Neutrophil (primary cell): ENCODE measurements at regions not wholly inside any gene's neighbourhood (a gene's known extent, or its start where the extent isn't known, plus 50 kb on each side); places are given as distances from the start of the nearest gene placed in this dataset.
"Not testable (repeated sequence)": the region's sequence is repeated elsewhere in the genome, so short reads cannot be mapped to it uniquely, and the experiment has no call there.

ENCODE experiments used
- H3K27ac ChIP-seq: fragments of 200-600 bp; sonication (generic); 2 replicates; pipeline ENCODE4 v1.5.1; 2016; ENCODE audit warnings: mild to moderate bottlenecking, moderate library complexity
- H3K27me3 ChIP-seq: fragments of 200-600 bp; sonication (generic); 2 replicates; pipeline ENCODE4 v1.6.0; 2016; ENCODE audit warnings: mild to moderate bottlenecking
- H3K36me3 ChIP-seq: fragments of 200-600 bp; sonication (generic); 2 replicates; pipeline ENCODE4 v1.5.1; 2017
- H3K4me1 ChIP-seq, 2 experiments: fragments of 200-600 bp in 1 of 2; sonication (generic) in 1 of 2; 1 replicate in 1 of 2; 2 replicates in 1 of 2; pipeline versions ENCODE4 v1.5.1 to v1.6.1; 2013 to 2016; ENCODE audit warnings: low read depth in 1 of 2, low read length in 1 of 2, mild to moderate bottlenecking in 1 of 2, moderate library complexity in 1 of 2; ENCODE audit not compliant: control insufficient read depth in 1 of 2, insufficient read depth in 1 of 2
- H3K4me3 ChIP-seq, 2 experiments: fragments of 200-600 bp in 1 of 2; sonication (generic) in 1 of 2; 1 replicate in 1 of 2; 2 replicates in 1 of 2; pipeline ENCODE4 v1.5.1; 2013 to 2016; ENCODE audit warnings: low read depth in 1 of 2, low read length in 1 of 2, mild to moderate bottlenecking in 1 of 2, moderate library complexity in 1 of 2
- H3K9me3 ChIP-seq: fragments of 200-600 bp; sonication (generic); 2 replicates; pipeline ENCODE4 v1.5.1; 2016
- TF ChIP-seq, protein P1 (sequence below): fragments of 200-600 bp; sonication (generic); IDR thresholded peaks from 2 replicates; pipeline ENCODE4 v1.5.1; 2016; ENCODE audit warnings: antibody characterized with exemption

GRCh38 chr5:91245871-91246270, 137.2 kb downstream of the ARRDC3 start:
- Histone ChIP-seq H3K9me3 (no peaks in the 10 kb centered on the region), H3K4me1 (no peaks in the 10 kb centered on the region), H3K27ac (no peak overlapping the region), H3K4me3 (no peak overlapping the region), H3K27me3 (no peaks in the 10 kb centered on the region), H3K36me3 (no peaks in the 10 kb centered on the region)
- TF ChIP-seq, protein P1, sequence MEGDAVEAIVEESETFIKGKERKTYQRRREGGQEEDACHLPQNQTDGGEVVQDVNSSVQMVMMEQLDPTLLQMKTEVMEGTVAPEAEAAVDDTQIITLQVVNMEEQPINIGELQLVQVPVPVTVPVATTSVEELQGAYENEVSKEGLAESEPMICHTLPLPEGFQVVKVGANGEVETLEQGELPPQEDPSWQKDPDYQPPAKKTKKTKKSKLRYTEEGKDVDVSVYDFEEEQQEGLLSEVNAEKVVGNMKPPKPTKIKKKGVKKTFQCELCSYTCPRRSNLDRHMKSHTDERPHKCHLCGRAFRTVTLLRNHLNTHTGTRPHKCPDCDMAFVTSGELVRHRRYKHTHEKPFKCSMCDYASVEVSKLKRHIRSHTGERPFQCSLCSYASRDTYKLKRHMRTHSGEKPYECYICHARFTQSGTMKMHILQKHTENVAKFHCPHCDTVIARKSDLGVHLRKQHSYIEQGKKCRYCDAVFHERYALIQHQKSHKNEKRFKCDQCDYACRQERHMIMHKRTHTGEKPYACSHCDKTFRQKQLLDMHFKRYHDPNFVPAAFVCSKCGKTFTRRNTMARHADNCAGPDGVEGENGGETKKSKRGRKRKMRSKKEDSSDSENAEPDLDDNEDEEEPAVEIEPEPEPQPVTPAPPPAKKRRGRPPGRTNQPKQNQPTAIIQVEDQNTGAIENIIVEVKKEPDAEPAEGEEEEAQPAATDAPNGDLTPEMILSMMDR: no peak

DNA sequence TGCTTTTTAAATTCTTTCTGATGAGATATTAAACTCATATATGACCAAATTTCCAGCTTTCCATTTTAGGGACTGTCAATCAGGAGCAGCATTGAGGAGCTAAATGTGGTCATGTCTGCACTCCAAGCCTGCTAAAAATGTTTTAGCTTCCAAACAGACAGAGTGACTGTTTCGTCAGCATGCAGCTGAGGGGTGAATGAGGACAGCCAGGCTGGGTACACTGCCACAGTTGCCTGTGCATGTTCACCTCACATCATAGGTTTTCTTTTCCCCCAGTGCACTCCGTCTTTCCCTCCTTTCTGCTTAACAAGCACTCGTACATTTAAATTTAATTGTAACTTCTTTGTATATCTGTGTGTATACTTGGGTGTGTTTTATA, 138.1 kb downstream of the ARRDC3 start:
- no peaks in the 10 kb centered on the region for H3K4me1 ChIP-seq
- H3K9me3 ChIP-seq: no peaks in the 10 kb centered on the region
- no peak overlapping the region for H3K27ac ChIP-seq
- TF ChIP-seq, protein P1: no peak
- H3K36me3 ChIP-seq: no peaks in the 10 kb centered on the region
- no peak overlapping the region for H3K4me3 ChIP-seq
- H3K27me3 ChIP-seq: no peaks in the 10 kb centered on the region

- Histone ChIP-seq H3K4me3 (no peak overlapping the region), H3K9me3 (no peaks in the 10 kb centered on the region), H3K4me1 (no peaks in the 10 kb centered on the region), H3K27ac (no peak overlapping the region), H3K27me3 (no peaks in the 10 kb centered on the region), H3K36me3 (no peaks in the 10 kb centered on the region)
- TF ChIP-seq, protein P1: no peak
Observed at GRCh38 chr5:91244380-91245073, 138.6 kb downstream of the ARRDC3 start.

DNA sequence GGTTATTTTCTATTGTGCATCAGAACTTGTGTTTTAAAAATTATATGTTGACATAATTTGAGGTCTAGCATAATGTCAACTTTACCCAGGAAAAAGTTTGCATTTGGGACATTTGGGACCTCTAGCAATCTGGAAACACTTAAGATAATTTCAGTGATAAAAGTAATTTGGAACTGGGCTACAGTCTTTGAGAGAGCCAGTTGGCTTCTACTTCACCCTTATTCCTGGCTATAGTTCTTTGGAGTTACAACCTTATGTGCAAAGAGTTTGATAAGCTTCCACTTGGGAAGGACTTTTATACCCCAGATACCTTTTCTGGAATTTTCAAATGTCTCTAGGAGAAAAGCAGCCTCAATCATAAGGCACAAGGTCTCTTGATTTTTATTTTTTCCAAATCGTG, 139.3 kb downstream of the ARRDC3 start:
- no peaks in the 10 kb centered on the region for H3K9me3 ChIP-seq
- no peak overlapping the region for H3K4me3 ChIP-seq
- no peaks in the 10 kb centered on the region for H3K36me3 ChIP-seq
- H3K27me3 ChIP-seq: no peaks in the 10 kb centered on the region
- H3K4me1 ChIP-seq: no peaks in the 10 kb centered on the region
- TF ChIP-seq, protein P1: no peak
- no peak overlapping the region for H3K27ac ChIP-seq

- H3K27me3 ChIP-seq: no peaks in the 10 kb centered on the region
- no peaks in the 10 kb centered on the region for H3K9me3 ChIP-seq
- no peak overlapping the region for H3K4me3 ChIP-seq
- no peaks in the 10 kb centered on the region for H3K4me1 ChIP-seq
- no peaks in the 10 kb centered on the region for H3K36me3 ChIP-seq
- TF ChIP-seq, protein P1: no peak
- no peak overlapping the region for H3K27ac ChIP-seq
Observed at GRCh38 chr5:91243286-91243685, 139.8 kb downstream of the ARRDC3 start.

- H3K27ac ChIP-seq, H3K9me3 ChIP-seq, H3K36me3 ChIP-seq, H3K27me3 ChIP-seq, H3K4me1 ChIP-seq, H3K4me3 ChIP-seq: not testable (repeated sequence)
Observed at GRCh38 chr5:91241460-91241859, 141.7 kb downstream of the ARRDC3 start.
